ENCODE measurements at regions not wholly inside any gene's neighbourhood (a gene's known extent, or its start where the extent isn't known, plus 50 kb on each side); places are given as distances from the start of the nearest gene placed in this dataset.

GRCh38 chr5:58041884-58042283, 418.0 kb downstream of the PLK2 start:
- TF ChIP-seq, protein P1, sequence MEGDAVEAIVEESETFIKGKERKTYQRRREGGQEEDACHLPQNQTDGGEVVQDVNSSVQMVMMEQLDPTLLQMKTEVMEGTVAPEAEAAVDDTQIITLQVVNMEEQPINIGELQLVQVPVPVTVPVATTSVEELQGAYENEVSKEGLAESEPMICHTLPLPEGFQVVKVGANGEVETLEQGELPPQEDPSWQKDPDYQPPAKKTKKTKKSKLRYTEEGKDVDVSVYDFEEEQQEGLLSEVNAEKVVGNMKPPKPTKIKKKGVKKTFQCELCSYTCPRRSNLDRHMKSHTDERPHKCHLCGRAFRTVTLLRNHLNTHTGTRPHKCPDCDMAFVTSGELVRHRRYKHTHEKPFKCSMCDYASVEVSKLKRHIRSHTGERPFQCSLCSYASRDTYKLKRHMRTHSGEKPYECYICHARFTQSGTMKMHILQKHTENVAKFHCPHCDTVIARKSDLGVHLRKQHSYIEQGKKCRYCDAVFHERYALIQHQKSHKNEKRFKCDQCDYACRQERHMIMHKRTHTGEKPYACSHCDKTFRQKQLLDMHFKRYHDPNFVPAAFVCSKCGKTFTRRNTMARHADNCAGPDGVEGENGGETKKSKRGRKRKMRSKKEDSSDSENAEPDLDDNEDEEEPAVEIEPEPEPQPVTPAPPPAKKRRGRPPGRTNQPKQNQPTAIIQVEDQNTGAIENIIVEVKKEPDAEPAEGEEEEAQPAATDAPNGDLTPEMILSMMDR (conservative IDR thresholded peaks at IDR 0.05) = no peak
- no peak overlapping the region for H3K27ac ChIP-seq

DNA sequence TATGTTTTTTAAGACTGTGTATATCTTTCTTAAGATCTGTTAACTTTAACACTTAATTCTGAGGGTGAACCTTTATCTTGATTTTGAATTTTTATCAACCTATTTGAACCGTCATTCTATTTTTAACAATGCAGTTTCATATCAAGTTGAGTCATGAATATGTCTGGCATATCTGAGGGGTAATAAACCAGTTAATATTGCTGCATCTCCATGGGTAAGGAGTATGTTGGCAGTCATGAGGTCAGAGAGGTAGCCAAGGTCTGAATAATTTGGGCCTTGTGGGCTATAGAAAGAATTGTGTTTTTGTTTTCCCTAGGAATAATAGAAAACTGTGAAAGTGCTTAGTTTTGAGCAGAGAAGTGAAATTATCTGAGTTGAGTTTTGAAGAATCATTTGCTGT, 419.0 kb downstream of the PLK2 start:
- TF ChIP-seq, protein P1 (conservative IDR thresholded peaks at IDR 0.05) = no peak
- H3K27ac ChIP-seq = no peak overlapping the region

DNA sequence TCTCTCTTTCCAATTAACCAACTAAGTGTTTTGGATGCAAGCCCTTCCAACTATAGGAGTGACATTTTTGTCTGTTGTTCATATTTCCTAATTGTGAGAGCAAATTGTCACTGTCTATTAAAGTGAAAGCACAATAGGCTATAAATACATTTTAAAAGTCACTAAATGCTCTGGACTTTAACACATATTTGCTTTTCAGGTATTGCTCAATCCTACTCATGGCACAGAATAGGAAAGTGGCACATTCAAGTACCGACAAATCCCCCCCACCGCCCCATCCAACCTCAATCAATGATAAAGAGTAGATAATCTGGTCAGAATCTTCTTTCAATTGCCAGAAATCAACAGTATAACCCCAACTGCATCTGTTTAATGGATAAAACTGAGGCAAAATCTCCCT, 419.8 kb downstream of the PLK2 start:
- H3K27ac ChIP-seq = no peak overlapping the region
- TF ChIP-seq, protein P1 (conservative IDR thresholded peaks at IDR 0.05) = no peak

DNA sequence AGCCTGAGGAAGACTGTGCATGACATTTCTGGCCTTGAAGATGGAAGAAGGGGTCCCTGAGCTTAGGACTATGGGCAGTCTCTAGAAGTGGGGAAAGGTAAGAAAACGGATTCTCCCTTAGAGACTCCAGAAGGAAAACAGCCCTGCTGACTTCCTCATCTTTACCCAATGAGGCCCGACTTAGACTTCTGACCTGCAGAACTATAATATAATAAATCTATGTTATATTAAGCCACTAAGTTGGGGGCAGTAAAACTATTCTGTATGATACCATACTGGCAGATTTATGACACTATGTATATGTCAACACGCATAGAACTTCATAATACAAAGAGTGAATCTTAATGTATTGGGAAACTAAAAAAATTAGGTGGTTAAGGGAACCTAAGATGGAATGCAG, 422.0 kb downstream of the PLK2 start:
- TF ChIP-seq, protein P1 (conservative IDR thresholded peaks at IDR 0.05) = no peak
- H3K27ac ChIP-seq = no peak overlapping the region

- TF ChIP-seq, protein P1 (conservative IDR thresholded peaks at IDR 0.05) = no peak
- no peak overlapping the region for H3K27ac ChIP-seq
These were observed 434.1 kb downstream of the PLK2 start for GRCh38 chr5:58025809-58026208.

- H3K27ac ChIP-seq = no peak overlapping the region
- TF ChIP-seq, protein P1 (conservative IDR thresholded peaks at IDR 0.05) = no peak
These were observed 435.7 kb downstream of the PLK2 start for GRCh38 chr5:58024151-58024550.

DNA sequence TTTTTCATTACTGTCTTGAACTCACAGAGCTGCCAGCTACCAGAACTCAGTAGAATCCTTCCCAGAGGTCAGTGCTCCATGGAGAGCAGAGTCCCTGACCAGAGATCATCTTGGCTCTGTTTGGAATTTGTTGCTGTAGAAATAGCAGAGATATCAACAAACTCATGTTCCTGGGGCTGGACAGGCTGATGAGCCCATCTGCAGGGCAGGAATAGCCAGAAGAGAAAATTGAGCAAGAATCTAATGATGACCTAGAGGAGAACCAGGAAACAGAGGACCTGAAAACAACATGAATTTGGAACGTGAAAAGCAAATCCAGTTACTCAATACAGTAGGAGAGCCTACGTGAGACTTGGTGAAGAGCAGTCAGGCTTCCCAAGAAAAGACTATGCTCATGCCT, 437.8 kb downstream of the PLK2 start:
- TF ChIP-seq, protein P1 (conservative IDR thresholded peaks at IDR 0.05) = no peak
- H3K27ac ChIP-seq = no peak overlapping the region

GRCh38 chr5:58021466-58021865, 438.4 kb downstream of the PLK2 start:
- TF ChIP-seq, protein P1 (conservative IDR thresholded peaks at IDR 0.05) = no peak
- H3K27ac ChIP-seq = no peak overlapping the region
